Mucosa of rectum (tissue), 2 donors: ENCODE measurements at regions not wholly inside any gene's neighbourhood (a gene's known extent, or its start where the extent isn't known, plus 50 kb on each side); places are given as distances from the start of the nearest gene placed in this dataset.

Experiments used
- H3K27ac ChIP-seq, 2 donors: one replicate each; pipeline ENCODE4 v1.7.0; 2013; ENCODE audit warnings: inconsistent platforms in 2 of 2, low read depth in 2 of 2, low read length in 2 of 2
- H3K27me3 ChIP-seq, 2 donors: one replicate each; pipeline ENCODE4 v1.7.0; 2013; ENCODE audit warnings: low read length in 2 of 2; ENCODE audit not compliant: control insufficient read depth in 2 of 2, insufficient read depth in 2 of 2
- H3K36me3 ChIP-seq, 2 donors: one replicate each; pipeline ENCODE4 v1.7.0; 2013; ENCODE audit warnings: low read length in 2 of 2; ENCODE audit not compliant: control insufficient read depth in 2 of 2, insufficient read depth in 2 of 2
- H3K4me1 ChIP-seq, 2 donors: one replicate each; pipeline ENCODE4 v1.7.0; 2013; ENCODE audit warnings: low read length in 2 of 2, mild to moderate bottlenecking in 1 of 2; ENCODE audit not compliant: control insufficient read depth in 2 of 2, insufficient read depth in 2 of 2
- H3K4me3 ChIP-seq, 2 donors: one replicate each; pipeline ENCODE4 v1.7.0; 2013; ENCODE audit warnings: low read length in 2 of 2
- H3K9ac ChIP-seq, 2 donors: one replicate each; pipeline ENCODE4 v1.7.0; 2013; ENCODE audit warnings: low read length in 2 of 2, low read depth in 1 of 2, mild to moderate bottlenecking in 1 of 2
- H3K9me3 ChIP-seq, 2 donors: one replicate each; pipeline ENCODE4 v1.7.0; 2013; ENCODE audit warnings: low read length in 2 of 2; ENCODE audit not compliant: control insufficient read depth in 2 of 2
- donor health status: healthy.
- donor health status: Normal muscosa, but diverticular disease.

GRCh38 chr15:38824719-38825118, 260.1 kb upstream of the RASGRP1 start:
- H3K9ac ChIP-seq: no peak overlapping the region
- no peaks in the 10 kb centered on the region for H3K36me3 ChIP-seq
- H3K4me1 ChIP-seq: no peaks in the 10 kb centered on the region
- no peaks in the 10 kb centered on the region for H3K9me3 ChIP-seq
- H3K27me3 ChIP-seq: no peaks in the 10 kb centered on the region
- H3K4me3 ChIP-seq: no peak overlapping the region
- no peak overlapping the region for H3K27ac ChIP-seq

GRCh38 chr15:38826880-38827279, 262.3 kb upstream of the RASGRP1 start:
- Histone ChIP-seq H3K27me3 (no peaks in the 10 kb centered on the region), H3K9me3 (no peaks in the 10 kb centered on the region), H3K4me3 (no peak overlapping the region), H3K4me1 (no peaks in the 10 kb centered on the region), H3K9ac (no peak overlapping the region), H3K27ac (no peak overlapping the region), H3K36me3 (no peaks in the 10 kb centered on the region)

GRCh38 chr15:38828031-38828532, 263.5 kb upstream of the RASGRP1 start:
- no peak overlapping the region for H3K27ac ChIP-seq
- H3K27me3 ChIP-seq: no peaks in the 10 kb centered on the region
- H3K36me3 ChIP-seq: no peaks in the 10 kb centered on the region
- H3K4me3 ChIP-seq: no peak overlapping the region
- no peak overlapping the region for H3K9ac ChIP-seq
- H3K4me1 ChIP-seq: no peaks in the 10 kb centered on the region
- H3K9me3 ChIP-seq: no peaks in the 10 kb centered on the region

GRCh38 chr15:38829086-38829485, 264.5 kb upstream of the RASGRP1 start:
- Histone ChIP-seq H3K36me3 (no peaks in the 10 kb centered on the region), H3K9ac (no peak overlapping the region), H3K4me1 (no peaks in the 10 kb centered on the region), H3K9me3 (no peaks in the 10 kb centered on the region), H3K27me3 (no peaks in the 10 kb centered on the region), H3K27ac (no peak overlapping the region), H3K4me3 (no peak overlapping the region)

- Histone ChIP-seq H3K9ac (no peak overlapping the region), H3K36me3 (no peaks in the 10 kb centered on the region), H3K4me3 (no peak overlapping the region), H3K4me1 (no peaks in the 10 kb centered on the region), H3K9me3 (no peaks in the 10 kb centered on the region), H3K27me3 (no peaks in the 10 kb centered on the region), H3K27ac (no peak overlapping the region)
Measured at GRCh38 chr15:38842226-38842625, 277.6 kb upstream of the RASGRP1 start.

- Histone ChIP-seq H3K36me3 (no peaks in the 10 kb centered on the region), H3K27ac (no peak overlapping the region), H3K9me3 (no peaks in the 10 kb centered on the region), H3K27me3 (no peaks in the 10 kb centered on the region), H3K9ac (no peak overlapping the region), H3K4me1 (no peaks in the 10 kb centered on the region), H3K4me3 (no peak overlapping the region)
Measured at GRCh38 chr15:38843051-38843501, 278.5 kb upstream of the RASGRP1 start.

- H3K4me3 ChIP-seq: no peak overlapping the region
- no peak overlapping the region for H3K27ac ChIP-seq
- H3K9me3 ChIP-seq: no peaks in the 10 kb centered on the region
- no peaks in the 10 kb centered on the region for H3K4me1 ChIP-seq
- no peak overlapping the region for H3K9ac ChIP-seq
- H3K36me3 ChIP-seq: no peaks in the 10 kb centered on the region
- H3K27me3 ChIP-seq: no peaks in the 10 kb centered on the region
Measured at GRCh38 chr15:38843736-38844590, 279.3 kb upstream of the RASGRP1 start.

GRCh38 chr15:38844736-38845135, 280.1 kb upstream of the RASGRP1 start:
- Histone ChIP-seq H3K9ac (no peak overlapping the region), H3K36me3 (no peaks in the 10 kb centered on the region), H3K27me3 (no peaks in the 10 kb centered on the region), H3K4me1 (no peaks in the 10 kb centered on the region), H3K4me3 (no peak overlapping the region), H3K27ac (no peak overlapping the region), H3K9me3 (no peaks in the 10 kb centered on the region)

DNA sequence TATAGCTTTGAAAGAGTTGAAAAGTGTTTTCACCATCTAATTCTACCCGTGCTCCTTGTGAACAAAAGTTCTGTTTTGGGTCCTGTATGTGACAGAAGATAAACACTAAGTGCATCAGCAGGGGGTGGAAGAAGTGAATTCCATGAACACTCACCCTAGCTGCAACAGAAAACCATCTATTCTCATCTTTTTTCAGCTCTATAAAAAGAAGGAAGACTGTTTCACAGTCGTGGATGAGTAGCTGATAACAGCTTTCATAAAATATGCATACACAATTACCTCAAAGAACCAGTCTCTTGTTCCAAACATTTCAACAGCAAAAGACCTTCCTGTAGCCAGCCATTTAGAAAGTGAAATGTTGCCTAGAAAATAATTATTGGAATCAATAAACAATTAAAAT, 281.7 kb upstream of the RASGRP1 start:
- Histone ChIP-seq H3K27me3 (no peaks in the 10 kb centered on the region), H3K4me3 (no peak overlapping the region), H3K9me3 (no peaks in the 10 kb centered on the region), H3K36me3 (no peaks in the 10 kb centered on the region), H3K27ac (no peak overlapping the region), H3K9ac (no peak overlapping the region), H3K4me1 (no peaks in the 10 kb centered on the region)

- H3K4me1 ChIP-seq: no peaks in the 10 kb centered on the region
- no peaks in the 10 kb centered on the region for H3K9me3 ChIP-seq
- no peak overlapping the region for H3K4me3 ChIP-seq
- no peak overlapping the region for H3K9ac ChIP-seq
- no peak overlapping the region for H3K27ac ChIP-seq
- H3K36me3 ChIP-seq: no peaks in the 10 kb centered on the region
- H3K27me3 ChIP-seq: no peaks in the 10 kb centered on the region
Measured at GRCh38 chr15:38847666-38848065, 283.1 kb upstream of the RASGRP1 start.
